CD4-positive, CD25-positive, alpha-beta regulatory T cell (primary cell): ENCODE measurements at regions not wholly inside any gene's neighbourhood (a gene's known extent, or its start where the extent isn't known, plus 50 kb on each side); places are given as distances from the start of the nearest gene placed in this dataset.

ENCODE experiments used
- ATAC-seq, 2 donors: fragments of 150-1000 bp; cut with Tn5 transposase; one replicate each; pipeline ENCODE4 v1.10.0; 2021; ENCODE audit warnings: low read depth in 2 of 2, moderate number of reproducible peaks in 2 of 2, moderate library complexity in 1 of 2
- DNase-seq, 3 donors: peaks; one replicate each; pipeline versions ENCODE4 v3.0.0 to v3.0.0-alpha.2; 2012 to 2022; ENCODE audit warnings: mixed read lengths in 1 of 3
- H3K27ac ChIP-seq: one replicate; pipeline ENCODE4 v1.7.0; 2013; ENCODE audit warnings: mild to moderate bottlenecking, low read length; ENCODE audit not compliant: insufficient read depth, poor library complexity, severe bottlenecking
- H3K27me3 ChIP-seq: one replicate; pipeline ENCODE4 v1.7.0; 2013; ENCODE audit warnings: low read length; ENCODE audit not compliant: control insufficient read depth, insufficient read depth
- H3K36me3 ChIP-seq: one replicate; pipeline ENCODE4 v1.7.0; 2013; ENCODE audit warnings: mild to moderate bottlenecking, low read length, moderate library complexity; ENCODE audit not compliant: control insufficient read depth, insufficient read depth
- H3K4me1 ChIP-seq: 2 replicates; pipeline ENCODE4 v1.7.0; 2013; ENCODE audit warnings: mild to moderate bottlenecking, low read length; ENCODE audit not compliant: insufficient read depth, control insufficient read depth, poor library complexity, severe bottlenecking
- H3K4me3 ChIP-seq: one replicate; pipeline ENCODE4 v1.7.0; 2013; ENCODE audit warnings: low read depth, mild to moderate bottlenecking, low read length, moderate library complexity
- H3K9me3 ChIP-seq, 2 experiments: 1 replicate in 1 of 2; 2 replicates in 1 of 2; pipeline ENCODE4 v1.7.0; 2013; ENCODE audit warnings: low read length in 2 of 2, mild to moderate bottlenecking in 1 of 2, moderate library complexity in 1 of 2; ENCODE audit not compliant: control insufficient read depth in 2 of 2
- H3K27ac Mint-ChIP-seq, 3 donors: one replicate each; pipeline ENCODE4 v1.8.0; 2020 to 2022; ENCODE audit warnings: mild to moderate bottlenecking in 3 of 3, mixed read lengths in 3 of 3, moderate library complexity in 2 of 3
- H3K27me3 Mint-ChIP-seq: one replicate; pipeline ENCODE4 v1.8.0; 2022; ENCODE audit warnings: mild to moderate bottlenecking, mixed read lengths
- H3K36me3 Mint-ChIP-seq: one replicate; pipeline ENCODE4 v1.8.0; 2020; ENCODE audit warnings: mixed read lengths
- H3K4me1 Mint-ChIP-seq, 4 donors: one replicate each; pipeline ENCODE4 v1.8.0; 2020 to 2022; ENCODE audit warnings: mixed read lengths in 4 of 4, mild to moderate bottlenecking in 1 of 4
- H3K4me3 Mint-ChIP-seq, 4 donors: one replicate each; pipeline ENCODE4 v1.8.0; 2020 to 2022; ENCODE audit warnings: mild to moderate bottlenecking in 4 of 4, mixed read lengths in 4 of 4, moderate library complexity in 3 of 4
- H3K9me3 Mint-ChIP-seq, 7 donors: one replicate each; pipeline ENCODE4 v1.8.0; 2020 to 2022; ENCODE audit warnings: mixed read lengths in 7 of 7, mild to moderate bottlenecking in 3 of 7, moderate library complexity in 2 of 7

DNA sequence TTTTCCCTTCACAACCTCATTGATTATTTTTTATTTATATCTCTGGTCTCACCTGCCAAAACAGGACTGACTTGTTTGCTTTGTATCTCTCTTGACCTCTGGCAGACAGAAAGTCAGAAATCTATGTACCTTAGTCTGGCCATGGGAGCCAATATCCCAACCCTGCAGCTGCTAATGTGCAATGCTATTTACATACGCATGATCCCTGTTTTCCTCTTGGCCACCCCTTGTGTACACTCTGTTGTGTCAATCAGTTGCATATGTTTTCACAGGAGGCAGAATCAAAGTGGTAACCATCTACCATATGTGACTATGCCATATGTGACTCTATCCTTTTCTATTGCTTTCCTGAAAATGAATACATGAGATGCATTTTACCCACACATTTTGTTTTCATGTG is 688.8 kb downstream of the PLA2G4A start:
- ATAC-seq (no peak), DNase-seq (no peak)
- no peaks in the 10 kb centered on the region for H3K27me3 ChIP-seq
- no peak overlapping the region for H3K4me3 Mint-ChIP-seq
- no peak overlapping the region for H3K27ac Mint-ChIP-seq
- H3K4me1 Mint-ChIP-seq = no peaks in the 10 kb centered on the region
- H3K4me3 ChIP-seq = no peak overlapping the region
- H3K36me3 Mint-ChIP-seq = no peaks in the 10 kb centered on the region
- no peaks in the 10 kb centered on the region for H3K4me1 ChIP-seq
- no peaks in the 10 kb centered on the region for H3K27me3 Mint-ChIP-seq
- peaks cover 0 to 11% (median 2%) of the 10 kb centered on the region in 7 donors for H3K9me3 Mint-ChIP-seq
- no peaks in the 10 kb centered on the region for H3K9me3 ChIP-seq
- H3K27ac ChIP-seq = no peak overlapping the region
- H3K36me3 ChIP-seq = no peaks in the 10 kb centered on the region

DNA sequence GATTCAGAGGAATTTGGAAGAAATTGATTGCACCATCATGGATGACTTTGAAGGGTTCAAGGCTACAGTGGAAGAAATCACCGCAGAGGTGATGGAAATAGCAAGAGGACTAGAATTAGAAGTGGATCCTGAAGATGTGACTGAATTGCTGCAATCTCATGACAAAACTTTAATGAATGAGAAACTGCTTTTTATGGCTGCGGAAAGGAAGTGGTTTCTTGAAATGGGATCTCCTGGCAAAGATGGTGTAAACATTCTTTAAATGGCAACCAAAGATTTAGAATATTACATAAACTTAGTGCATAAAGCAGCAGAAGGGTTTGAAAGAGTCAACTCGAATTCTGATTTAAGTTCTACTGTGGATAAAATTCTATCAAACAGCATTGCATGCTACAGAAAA is 698.6 kb downstream of the PLA2G4A start:
- Histone ChIP-seq H3K9me3 (no peaks in the 10 kb centered on the region), H3K27me3 (no peaks in the 10 kb centered on the region), H3K36me3 (no peaks in the 10 kb centered on the region), H3K4me1 (no peaks in the 10 kb centered on the region), H3K4me3 (no peak overlapping the region), H3K27ac (no peak overlapping the region)
- Mint-ChIP-seq H3K4me1 (no peaks in the 10 kb centered on the region), H3K9me3 (peaks cover 0 to 8% (median 2%) of the 10 kb centered on the region in 7 donors), H3K36me3 (no peaks in the 10 kb centered on the region), H3K27ac (no peak overlapping the region), H3K4me3 (no peak overlapping the region), H3K27me3 (no peaks in the 10 kb centered on the region)
- no peak for ATAC-seq
- no peak for DNase-seq

DNA sequence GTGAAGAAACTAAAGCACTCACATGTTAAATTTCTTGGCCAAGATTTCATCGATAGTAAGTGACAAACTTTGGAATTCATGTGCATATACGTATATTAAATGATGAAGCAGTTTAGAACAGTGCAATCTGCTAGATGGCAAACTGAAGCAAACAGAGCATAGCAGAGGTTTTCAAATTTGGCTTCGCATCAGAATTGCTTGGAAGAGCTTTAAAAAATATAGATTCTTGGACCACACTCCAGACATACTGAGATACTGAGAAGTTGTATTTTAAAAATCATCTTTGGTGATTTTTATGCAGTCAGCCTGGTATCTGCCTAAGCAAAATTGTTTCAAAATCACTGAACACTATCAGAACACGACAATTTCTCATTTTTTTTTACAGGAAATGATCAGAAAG is 709.2 kb downstream of the PLA2G4A start:
- no peaks in the 10 kb centered on the region for H3K4me1 ChIP-seq
- no peak overlapping the region for H3K27ac Mint-ChIP-seq
- H3K9me3 Mint-ChIP-seq = peaks cover 2 to 16% (median 6%) of the 10 kb centered on the region in 7 donors
- no peak for DNase-seq
- H3K9me3 ChIP-seq = no peaks in the 10 kb centered on the region
- H3K36me3 ChIP-seq = no peaks in the 10 kb centered on the region
- H3K4me3 Mint-ChIP-seq = no peak overlapping the region
- H3K27me3 Mint-ChIP-seq = peaks cover 5% of the 10 kb centered on the region
- ATAC-seq = no peak
- H3K4me3 ChIP-seq = no peak overlapping the region
- H3K36me3 Mint-ChIP-seq = no peaks in the 10 kb centered on the region
- H3K27me3 ChIP-seq = no peaks in the 10 kb centered on the region
- H3K27ac ChIP-seq = no peak overlapping the region
- no peaks in the 10 kb centered on the region for H3K4me1 Mint-ChIP-seq

DNA sequence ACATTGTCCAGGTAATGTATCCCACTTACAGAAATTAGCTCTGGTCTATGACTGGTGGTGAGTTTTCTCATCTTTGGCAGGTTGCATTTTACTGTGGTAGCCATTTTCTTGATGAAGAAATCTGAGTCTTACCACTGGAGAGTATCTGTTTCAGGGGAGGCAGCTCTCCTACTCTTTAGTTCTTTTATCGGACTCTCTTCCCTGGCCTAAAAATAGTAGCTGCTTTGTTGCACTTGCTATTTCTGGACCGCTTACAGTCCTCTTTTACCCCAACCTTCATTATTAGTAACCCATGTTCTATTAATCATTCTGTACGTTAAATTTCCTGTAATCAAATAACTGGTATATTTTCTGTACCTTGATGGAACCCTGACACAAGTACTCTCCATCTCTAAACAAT is 720.8 kb downstream of the PLA2G4A start:
- Histone ChIP-seq H3K9me3 (no peaks in the 10 kb centered on the region), H3K4me3 (no peak overlapping the region), H3K27me3 (no peaks in the 10 kb centered on the region), H3K4me1 (no peaks in the 10 kb centered on the region), H3K27ac (no peak overlapping the region), H3K36me3 (no peaks in the 10 kb centered on the region)
- no peaks in the 10 kb centered on the region for H3K36me3 Mint-ChIP-seq
- no peaks in the 10 kb centered on the region for H3K27me3 Mint-ChIP-seq
- DNase-seq (no peak), ATAC-seq (no peak)
- no peak overlapping the region for H3K4me3 Mint-ChIP-seq
- no peaks in the 10 kb centered on the region for H3K4me1 Mint-ChIP-seq
- H3K9me3 Mint-ChIP-seq = peaks cover 0 to 18% (median 2%) of the 10 kb centered on the region in 7 donors
- no peak overlapping the region for H3K27ac Mint-ChIP-seq

DNA sequence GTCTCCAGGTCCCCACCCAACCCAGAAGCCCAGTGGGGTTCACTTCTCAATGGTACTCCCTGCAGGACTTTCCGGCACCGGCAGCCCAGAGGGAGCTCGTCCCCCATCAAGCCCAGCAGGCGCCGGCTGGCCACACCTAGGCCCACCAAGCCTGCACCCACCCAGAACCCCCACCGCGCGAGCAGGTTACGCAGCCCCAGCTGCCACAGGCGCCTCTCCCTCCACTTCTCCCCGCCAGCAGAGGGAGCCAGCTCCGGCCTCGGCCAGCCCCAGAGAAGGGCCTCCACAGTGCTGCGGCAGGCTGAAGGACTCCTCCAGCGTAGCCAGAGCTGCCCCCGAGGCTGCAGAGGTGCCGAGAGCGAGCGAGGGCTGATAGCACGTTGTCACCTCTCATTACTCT is 722.3 kb downstream of the PLA2G4A start:
- Histone ChIP-seq H3K27me3 (no peaks in the 10 kb centered on the region), H3K36me3 (no peaks in the 10 kb centered on the region), H3K4me3 (no peak overlapping the region), H3K4me1 (no peaks in the 10 kb centered on the region), H3K27ac (no peak overlapping the region), H3K9me3 (no peaks in the 10 kb centered on the region)
- Mint-ChIP-seq H3K36me3 (no peaks in the 10 kb centered on the region), H3K4me3 (no peak overlapping the region), H3K4me1 (no peaks in the 10 kb centered on the region), H3K27me3 (no peaks in the 10 kb centered on the region), H3K9me3 (peaks cover 0 to 20% (median 5%) of the 10 kb centered on the region in 7 donors), H3K27ac (no peak overlapping the region)
- ATAC-seq (no peak), DNase-seq (no peak)

DNA sequence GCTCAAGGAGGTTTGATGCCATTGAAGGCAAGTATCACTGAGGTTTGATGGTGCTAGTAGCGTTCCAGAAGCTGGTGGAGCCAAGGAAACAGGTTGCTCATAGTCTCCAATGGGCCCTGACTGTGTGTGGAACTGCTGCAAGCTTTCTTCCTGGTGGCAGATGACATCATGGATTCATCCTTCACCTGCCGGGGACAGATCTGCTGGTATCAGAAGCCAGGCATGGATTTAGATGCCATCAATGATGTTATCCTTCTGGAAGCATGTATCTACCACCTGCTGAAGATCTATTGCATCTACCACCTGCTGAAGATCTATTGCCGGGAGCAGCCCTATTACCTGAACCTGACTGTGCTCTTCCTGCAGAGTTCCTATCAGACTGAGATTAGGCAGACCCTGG is 734.4 kb downstream of the PLA2G4A start:
- H3K27me3 Mint-ChIP-seq = no peaks in the 10 kb centered on the region
- Histone ChIP-seq H3K4me3 (no peak overlapping the region), H3K4me1 (no peaks in the 10 kb centered on the region), H3K27me3 (no peaks in the 10 kb centered on the region), H3K9me3 (no peaks in the 10 kb centered on the region), H3K36me3 (no peaks in the 10 kb centered on the region), H3K27ac (no peak overlapping the region)
- H3K9me3 Mint-ChIP-seq = peaks cover 0 to 11% (median 7%) of the 10 kb centered on the region in 7 donors
- H3K36me3 Mint-ChIP-seq = no peaks in the 10 kb centered on the region
- no peak overlapping the region for H3K27ac Mint-ChIP-seq
- H3K4me3 Mint-ChIP-seq = no peak overlapping the region
- DNase-seq = no peak
- ATAC-seq = no peak
- H3K4me1 Mint-ChIP-seq = no peaks in the 10 kb centered on the region

DNA sequence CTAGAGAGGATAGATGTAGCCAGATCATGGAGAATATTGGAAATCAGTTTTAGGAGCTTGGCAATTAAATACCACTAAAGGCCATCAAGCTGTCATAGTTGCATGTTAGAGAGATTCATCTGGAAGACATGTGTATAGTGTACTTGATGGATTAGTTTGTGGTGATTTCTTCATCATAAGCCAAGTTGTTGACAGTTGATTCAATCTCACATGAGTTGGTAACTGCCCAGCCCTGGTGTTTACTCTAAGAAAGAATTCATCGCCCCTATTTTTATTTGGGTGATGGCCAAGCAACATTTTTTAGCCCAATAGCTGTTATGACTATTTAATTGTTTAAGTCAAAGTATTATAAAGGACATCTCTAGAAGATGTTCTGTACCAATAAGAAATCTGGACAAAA is 737.6 kb downstream of the PLA2G4A start:
- H3K27ac ChIP-seq = no peak overlapping the region
- no peaks in the 10 kb centered on the region for H3K9me3 ChIP-seq
- Mint-ChIP-seq H3K27me3 (no peaks in the 10 kb centered on the region), H3K9me3 (peaks cover 0 to 6% (median 4%) of the 10 kb centered on the region in 7 donors), H3K4me1 (no peaks in the 10 kb centered on the region), H3K36me3 (no peaks in the 10 kb centered on the region), H3K27ac (no peak overlapping the region), H3K4me3 (no peak overlapping the region)
- no peak overlapping the region for H3K4me3 ChIP-seq
- no peak for DNase-seq
- H3K36me3 ChIP-seq = no peaks in the 10 kb centered on the region
- H3K4me1 ChIP-seq = no peaks in the 10 kb centered on the region
- no peaks in the 10 kb centered on the region for H3K27me3 ChIP-seq
- no peak for ATAC-seq

DNA sequence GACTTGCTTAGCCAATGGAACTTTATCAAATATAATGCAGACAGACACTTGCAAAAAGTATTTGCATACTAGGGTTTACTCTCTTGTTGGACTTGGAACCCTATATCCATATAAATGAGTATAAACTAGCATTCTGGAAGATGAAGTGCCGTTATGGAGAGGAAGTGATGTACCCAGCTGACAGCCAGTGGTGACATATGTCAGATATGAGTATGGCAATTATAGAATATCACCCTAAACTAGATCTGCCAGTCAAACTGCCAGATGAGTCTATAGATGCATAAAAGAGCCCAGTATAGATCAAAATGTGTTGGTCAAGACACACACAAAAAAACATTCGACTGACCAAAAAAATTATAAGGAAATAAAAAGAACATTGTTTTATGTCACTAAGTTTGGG is 739.3 kb downstream of the PLA2G4A start:
- H3K36me3 Mint-ChIP-seq = no peaks in the 10 kb centered on the region
- ATAC-seq (no peak), DNase-seq (no peak)
- no peak overlapping the region for H3K27ac ChIP-seq
- no peak overlapping the region for H3K4me3 Mint-ChIP-seq
- no peak overlapping the region for H3K27ac Mint-ChIP-seq
- H3K27me3 Mint-ChIP-seq = peaks cover 6% of the 10 kb centered on the region
- no peaks in the 10 kb centered on the region for H3K4me1 ChIP-seq
- no peak overlapping the region for H3K4me3 ChIP-seq
- peaks cover 0 to 8% (median 2%) of the 10 kb centered on the region in 7 donors for H3K9me3 Mint-ChIP-seq
- H3K4me1 Mint-ChIP-seq = no peaks in the 10 kb centered on the region
- no peaks in the 10 kb centered on the region for H3K9me3 ChIP-seq
- H3K27me3 ChIP-seq = no peaks in the 10 kb centered on the region
- H3K36me3 ChIP-seq = no peaks in the 10 kb centered on the region
